HG02610 (cell line): ENCODE measurements at regions not wholly inside any gene's neighbourhood (a gene's known extent, or its start where the extent isn't known, plus 50 kb on each side); places are given as distances from the start of the nearest gene placed in this dataset.

ENCODE experiments used
- ATAC-seq: cut with Tn5 transposase; IDR thresholded peaks from one replicate; pipeline ENCODE4 v1.9.1; 2021; ENCODE audit warnings: mild to moderate bottlenecking, moderate library complexity; ENCODE audit not compliant: unreplicated experiment

- no peak for ATAC-seq
Observed at GRCh38 chr6:87995461-87995860, 52.2 kb upstream of the SPACA1 start.

GRCh38 chr6:87993356-87993755, 54.3 kb upstream of the SPACA1 start:
- no peak for ATAC-seq

GRCh38 chr6:87990871-87991270, 56.8 kb upstream of the SPACA1 start:
- no peak for ATAC-seq

GRCh38 chr6:87982134-87982533, 65.5 kb upstream of the SPACA1 start:
- ATAC-seq: no peak

GRCh38 chr6:87979737-87980136, 67.9 kb upstream of the SPACA1 start:
- ATAC-seq: no peak

GRCh38 chr6:87976616-87977015, 71.0 kb upstream of the SPACA1 start:
- no peak for ATAC-seq

- ATAC-seq: no peak
Observed at GRCh38 chr6:87975561-87975960, 72.1 kb upstream of the SPACA1 start.

GRCh38 chr6:87972279-87972678, 75.4 kb upstream of the SPACA1 start:
- ATAC-seq: no peak

- ATAC-seq: no peak
Observed at GRCh38 chr6:87971605-87972262, 75.9 kb upstream of the SPACA1 start.

GRCh38 chr6:87968435-87969278, 79.0 kb upstream of the SPACA1 start:
- peak; percentile 66 for ATAC-seq

- ATAC-seq: no peak
Observed at GRCh38 chr6:87965806-87966205, 81.8 kb upstream of the SPACA1 start.

GRCh38 chr6:87959083-87959482, 88.6 kb upstream of the SPACA1 start:
- no peak for ATAC-seq

GRCh38 chr6:87951751-87952150, 95.9 kb upstream of the SPACA1 start:
- ATAC-seq: no peak

GRCh38 chr6:87950614-87951013, 97.0 kb upstream of the SPACA1 start:
- ATAC-seq: no peak

- no peak for ATAC-seq
Observed at GRCh38 chr6:87949194-87949593, 98.4 kb upstream of the SPACA1 start.

GRCh38 chr6:87946669-87947068, 101.0 kb upstream of the SPACA1 start:
- no peak for ATAC-seq

- ATAC-seq: no peak
Observed at GRCh38 chr6:87945966-87946365, 101.7 kb upstream of the SPACA1 start.

- no peak for ATAC-seq
Observed at GRCh38 chr6:87945181-87945580, 102.5 kb upstream of the SPACA1 start.

- ATAC-seq: no peak
Observed at GRCh38 chr6:87944541-87944954, 103.1 kb upstream of the SPACA1 start.

GRCh38 chr6:87943191-87943590, 104.5 kb upstream of the SPACA1 start:
- ATAC-seq: no peak

GRCh38 chr6:87941556-87942358, 105.9 kb upstream of the SPACA1 start:
- ATAC-seq: no peak

- no peak for ATAC-seq
Observed at GRCh38 chr6:87939776-87940175, 107.9 kb upstream of the SPACA1 start.
